HEK293T (cell line): ENCODE measurements at regions not wholly inside any gene's neighbourhood (a gene's known extent, or its start where the extent isn't known, plus 50 kb on each side); places are given as distances from the start of the nearest gene placed in this dataset.

Experiments
- BHLHE40 ChIP-seq: fragments of 450-650 bp; IDR thresholded peaks from 2 replicates; pipeline ENCODE4 v1.6.1; 2016; ENCODE audit warnings: mild to moderate bottlenecking, moderate library complexity, borderline replicate concordance
- ELF4 ChIP-seq: fragments of 450-650 bp; IDR thresholded peaks from 2 replicates; pipeline ENCODE4 v1.6.1; 2017; ENCODE audit warnings: antibody characterized with exemption
- FOXA1 ChIP-seq: fragments of 450-650 bp; IDR thresholded peaks from 2 replicates; pipeline ENCODE4 v1.6.1; 2016; ENCODE audit warnings: mild to moderate bottlenecking
- FOXK2 ChIP-seq: fragments of 450-650 bp; IDR thresholded peaks from 2 replicates; pipeline ENCODE4 v1.6.1; 2016; ENCODE audit warnings: mild to moderate bottlenecking
- FOXM1 ChIP-seq: fragments of 450-650 bp; IDR thresholded peaks from 2 replicates; pipeline ENCODE4 v1.6.1; 2017; ENCODE audit warnings: mild to moderate bottlenecking, borderline replicate concordance
- HDGF ChIP-seq: fragments of 450-650 bp; IDR thresholded peaks from 2 replicates; pipeline ENCODE4 v1.6.1; 2017; ENCODE audit warnings: antibody characterized with exemption, borderline replicate concordance
- NFRKB ChIP-seq: fragments of 450-650 bp; IDR thresholded peaks from 2 replicates; pipeline ENCODE4 v1.6.1; 2016; ENCODE audit warnings: mild to moderate bottlenecking, moderate library complexity
- SP1 ChIP-seq: fragments of 450-650 bp; IDR thresholded peaks from 2 replicates; pipeline ENCODE4 v1.6.1; 2017
- SUZ12 ChIP-seq: fragments of 450-650 bp; IDR thresholded peaks from 2 replicates; pipeline ENCODE4 v1.6.1; 2016; ENCODE audit warnings: mild to moderate bottlenecking
- ZNF384 ChIP-seq: fragments of 450-650 bp; IDR thresholded peaks from 2 replicates; pipeline ENCODE4 v1.6.1; 2016
- TF ChIP-seq, protein P1 (sequence below): fragments of 450-650 bp; IDR thresholded peaks from 2 replicates; pipeline ENCODE4 v1.6.1; 2016

DNA sequence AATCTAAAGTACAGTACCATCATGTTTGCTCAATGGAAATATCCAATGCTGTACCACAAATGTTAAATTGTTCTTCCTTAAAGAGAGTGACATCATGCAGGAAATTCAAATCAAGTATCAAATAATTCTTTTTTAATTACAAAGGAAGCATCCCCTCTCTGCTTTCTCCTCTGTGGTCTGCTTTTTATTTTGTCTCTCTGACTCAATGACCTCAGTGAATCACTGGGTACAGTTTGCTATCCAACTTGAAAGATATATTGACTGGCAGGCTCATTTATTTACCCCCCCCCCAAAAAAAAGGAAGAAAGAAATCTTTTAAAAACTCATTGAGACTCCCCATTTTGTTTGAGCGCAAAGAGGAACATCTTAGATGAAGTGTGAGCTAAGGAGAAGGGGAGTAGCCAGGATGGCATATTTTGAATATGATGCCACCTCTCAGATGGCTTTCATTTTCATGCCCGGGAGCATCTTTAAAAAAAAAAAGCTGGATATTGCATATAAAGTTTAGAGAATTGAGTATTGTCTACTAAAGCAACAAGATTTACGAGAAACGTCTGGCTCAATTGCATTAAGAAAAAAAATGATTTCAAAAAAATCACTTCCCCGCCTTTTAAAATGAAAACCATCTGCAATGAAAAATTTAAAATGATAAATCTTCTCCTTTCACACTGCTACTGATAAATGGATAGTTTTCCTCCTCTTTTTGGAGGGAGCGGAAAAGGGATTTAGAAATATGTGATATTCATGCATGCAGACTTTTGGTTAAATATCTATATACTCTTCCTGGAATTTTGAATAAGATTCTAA is 307.1 kb upstream of the DPH6 start:
- TF ChIP-seq BHLHE40 (no peak), FOXK2 (no peak), ZNF384 (no peak), SP1 (no peak), NFRKB (no peak), ELF4 (no peak), HDGF (no peak), FOXM1 (no peak), SUZ12 (no peak), FOXA1 (no peak)
- TF ChIP-seq, protein P1, sequence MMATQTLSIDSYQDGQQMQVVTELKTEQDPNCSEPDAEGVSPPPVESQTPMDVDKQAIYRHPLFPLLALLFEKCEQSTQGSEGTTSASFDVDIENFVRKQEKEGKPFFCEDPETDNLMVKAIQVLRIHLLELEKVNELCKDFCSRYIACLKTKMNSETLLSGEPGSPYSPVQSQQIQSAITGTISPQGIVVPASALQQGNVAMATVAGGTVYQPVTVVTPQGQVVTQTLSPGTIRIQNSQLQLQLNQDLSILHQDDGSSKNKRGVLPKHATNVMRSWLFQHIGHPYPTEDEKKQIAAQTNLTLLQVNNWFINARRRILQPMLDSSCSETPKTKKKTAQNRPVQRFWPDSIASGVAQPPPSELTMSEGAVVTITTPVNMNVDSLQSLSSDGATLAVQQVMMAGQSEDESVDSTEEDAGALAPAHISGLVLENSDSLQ, result no peak
